Epithelial cell of proximal tubule (primary cell): ENCODE measurements at regions not wholly inside any gene's neighbourhood (a gene's known extent, or its start where the extent isn't known, plus 50 kb on each side); places are given as distances from the start of the nearest gene placed in this dataset.

Experiments used
- DNase-seq: peaks from one replicate; pipeline ENCODE4 v3.0.0-alpha.2; 2011; ENCODE audit warnings: low read depth
- H3K4me3 ChIP-seq: 2 replicates; pipeline ENCODE4 v1.5.1; 2011; ENCODE audit warnings: low read depth, mild to moderate bottlenecking, low read length
- CTCF ChIP-seq: conservative IDR thresholded peaks from 2 replicates; pipeline ENCODE4 v1.5.1; 2012; ENCODE audit warnings: low read depth, mild to moderate bottlenecking, low read length

GRCh38 chr5:26791021-26791420 is 247.4 kb downstream of the CDH9 start:
- no peak for DNase-seq
- TF ChIP-seq CTCF = no peak
- no peak overlapping the region for H3K4me3 ChIP-seq

- no peak for DNase-seq
- no peak overlapping the region for H3K4me3 ChIP-seq
- TF ChIP-seq CTCF = no peak
Observed at GRCh38 chr5:26763215-26763614, 275.2 kb downstream of the CDH9 start.

GRCh38 chr5:26761446-26761845 is 276.9 kb downstream of the CDH9 start:
- no peak for DNase-seq
- no peak for TF ChIP-seq CTCF
- H3K4me3 ChIP-seq = no peak overlapping the region

- DNase-seq = no peak
- TF ChIP-seq CTCF = no peak
- H3K4me3 ChIP-seq = no peak overlapping the region
Observed at GRCh38 chr5:26761045-26761444, 277.3 kb downstream of the CDH9 start.

GRCh38 chr5:26757941-26758340 is 280.4 kb downstream of the CDH9 start:
- no peak for TF ChIP-seq CTCF
- H3K4me3 ChIP-seq = no peak overlapping the region
- DNase-seq = no peak

- DNase-seq = no peak
- no peak for TF ChIP-seq CTCF
- H3K4me3 ChIP-seq = no peak overlapping the region
Observed at GRCh38 chr5:26749829-26750228, 288.6 kb downstream of the CDH9 start.

GRCh38 chr5:26740182-26740581 is 298.2 kb downstream of the CDH9 start:
- H3K4me3 ChIP-seq = no peak overlapping the region
- no peak for TF ChIP-seq CTCF
- no peak for DNase-seq
